WERI-Rb-1 (cell line): ENCODE measurements at regions not wholly inside any gene's neighbourhood (a gene's known extent, or its start where the extent isn't known, plus 50 kb on each side); places are given as distances from the start of the nearest gene placed in this dataset.

Experiments used
- DNase-seq: peaks from one replicate; pipeline ENCODE4 v3.0.0-alpha.2; 2020
- H3K27ac ChIP-seq: fragments of 250-450 bp; sonication (Bioruptor Pico); 2 replicates; pipeline ENCODE4 v1.5.1; 2020; ENCODE audit warnings: mild to moderate bottlenecking, moderate library complexity
- H3K27me3 ChIP-seq: fragments of 250-450 bp; sonication (Bioruptor Pico); 2 replicates; pipeline ENCODE4 v1.5.1; 2021; ENCODE audit warnings: mild to moderate bottlenecking, low read depth, moderate library complexity; ENCODE audit not compliant: insufficient read depth, severe bottlenecking
- H3K36me3 ChIP-seq: fragments of 250-450 bp; sonication (Bioruptor Pico); 2 replicates; pipeline ENCODE4 v1.5.1; 2020; ENCODE audit warnings: mild to moderate bottlenecking, moderate library complexity
- H3K4me3 ChIP-seq: 2 replicates; pipeline ENCODE4 v1.5.1; 2011; ENCODE audit warnings: low read depth, mild to moderate bottlenecking, control low read depth, low read length
- H3K9me3 ChIP-seq: fragments of 250-450 bp; sonication (Bioruptor Pico); 2 replicates; pipeline ENCODE4 v1.5.1; 2021; ENCODE audit warnings: mild to moderate bottlenecking, moderate library complexity; ENCODE audit not compliant: severe bottlenecking
- CTCF ChIP-seq: IDR thresholded peaks from 2 replicates; pipeline ENCODE4 v1.5.1; 2011; ENCODE audit warnings: low read depth, mild to moderate bottlenecking, control low read depth, inconsistent platforms, low read length

GRCh38 chr3:43223670-43224364 is 62.5 kb upstream of the SNRK start:
- no peak for DNase-seq
- TF ChIP-seq CTCF = no peak
- H3K9me3 ChIP-seq = peaks cover 6% of the 10 kb centered on the region
- no peak overlapping the region for H3K27ac ChIP-seq
- H3K4me3 ChIP-seq = no peak overlapping the region
- H3K27me3 ChIP-seq = no peaks in the 10 kb centered on the region
- H3K36me3 ChIP-seq = no peaks in the 10 kb centered on the region

- no peak for TF ChIP-seq CTCF
- H3K36me3 ChIP-seq = no peaks in the 10 kb centered on the region
- H3K27me3 ChIP-seq = no peaks in the 10 kb centered on the region
- H3K27ac ChIP-seq = no peak overlapping the region
- no peak overlapping the region for H3K4me3 ChIP-seq
- no peak for DNase-seq
- peaks cover 6% of the 10 kb centered on the region for H3K9me3 ChIP-seq
Measured at GRCh38 chr3:43222590-43222989, 63.8 kb upstream of the SNRK start.

- DNase-seq = no peak
- H3K4me3 ChIP-seq = no peak overlapping the region
- peaks cover 6% of the 10 kb centered on the region for H3K9me3 ChIP-seq
- TF ChIP-seq CTCF = no peak
- H3K27me3 ChIP-seq = no peaks in the 10 kb centered on the region
- H3K36me3 ChIP-seq = no peaks in the 10 kb centered on the region
- H3K27ac ChIP-seq = no peak overlapping the region
Measured at GRCh38 chr3:43221076-43221475, 65.3 kb upstream of the SNRK start.

- peaks cover 6% of the 10 kb centered on the region for H3K9me3 ChIP-seq
- H3K27ac ChIP-seq = no peak overlapping the region
- no peaks in the 10 kb centered on the region for H3K27me3 ChIP-seq
- no peak overlapping the region for H3K4me3 ChIP-seq
- no peak for TF ChIP-seq CTCF
- DNase-seq = no peak
- no peaks in the 10 kb centered on the region for H3K36me3 ChIP-seq
Measured at GRCh38 chr3:43219616-43220015, 66.7 kb upstream of the SNRK start.

- H3K27me3 ChIP-seq = no peaks in the 10 kb centered on the region
- no peak for DNase-seq
- H3K4me3 ChIP-seq = no peak overlapping the region
- H3K27ac ChIP-seq = no peak overlapping the region
- TF ChIP-seq CTCF = no peak
- no peaks in the 10 kb centered on the region for H3K36me3 ChIP-seq
- peaks cover 6% of the 10 kb centered on the region for H3K9me3 ChIP-seq
Measured at GRCh38 chr3:43218921-43219320, 67.4 kb upstream of the SNRK start.

- H3K27me3 ChIP-seq = no peaks in the 10 kb centered on the region
- no peak for TF ChIP-seq CTCF
- peaks cover 4% of the 10 kb centered on the region for H3K9me3 ChIP-seq
- H3K36me3 ChIP-seq = no peaks in the 10 kb centered on the region
- H3K27ac ChIP-seq = no peak overlapping the region
- H3K4me3 ChIP-seq = no peak overlapping the region
- no peak for DNase-seq
Measured at GRCh38 chr3:43218156-43218555, 68.2 kb upstream of the SNRK start.
